HuH-7 (cell line): ENCODE measurements at regions not wholly inside any gene's neighbourhood (a gene's known extent, or its start where the extent isn't known, plus 50 kb on each side); places are given as distances from the start of the nearest gene placed in this dataset.
A peak's percentile ranks its signal among the peaks of the same experiment; 100 is the strongest.

ENCODE experiments used
- DNase-seq: peaks from one replicate; pipeline ENCODE4 v3.0.0; 2011; ENCODE audit warnings: low spot score

DNA sequence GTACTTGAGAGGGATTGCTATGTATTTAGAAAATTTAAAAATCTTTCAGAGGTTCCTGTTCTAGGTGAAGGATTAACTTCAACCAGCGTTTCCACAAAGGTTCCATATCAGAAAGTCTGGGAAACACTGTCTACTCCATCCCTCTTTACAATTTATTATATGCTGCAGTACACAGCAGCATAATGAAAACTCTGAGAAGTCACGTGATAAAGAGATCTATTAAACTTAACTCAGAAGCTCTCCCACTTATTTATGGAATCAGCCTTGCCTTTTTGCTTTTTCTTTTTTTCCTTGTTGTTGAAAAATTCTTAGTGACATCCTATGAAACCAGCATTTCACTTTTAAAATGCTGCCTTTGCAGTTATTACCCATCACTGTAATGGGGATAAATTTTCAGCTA is 186.2 kb downstream of the ACER2 start:
- no peak for DNase-seq

DNA sequence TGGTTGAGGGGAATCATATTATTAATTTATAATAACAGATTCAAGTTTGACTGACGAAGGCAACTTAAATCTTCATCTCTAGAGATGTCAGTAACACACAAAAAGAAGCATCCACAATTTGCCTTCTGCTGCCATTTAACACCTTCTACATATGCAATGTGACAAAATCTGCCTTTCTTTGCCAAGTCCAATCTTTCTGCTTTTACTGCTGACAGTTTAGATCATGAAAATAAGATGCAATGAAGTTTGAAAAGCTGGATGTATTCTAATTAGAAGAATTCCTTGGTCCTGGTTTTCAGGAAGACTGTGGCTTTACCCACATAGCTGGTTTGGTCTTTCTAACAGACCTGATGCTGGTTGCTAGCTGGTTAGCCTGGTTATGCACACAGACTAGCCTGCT is 178.9 kb downstream of the ACER2 start:
- no peak for DNase-seq

DNA sequence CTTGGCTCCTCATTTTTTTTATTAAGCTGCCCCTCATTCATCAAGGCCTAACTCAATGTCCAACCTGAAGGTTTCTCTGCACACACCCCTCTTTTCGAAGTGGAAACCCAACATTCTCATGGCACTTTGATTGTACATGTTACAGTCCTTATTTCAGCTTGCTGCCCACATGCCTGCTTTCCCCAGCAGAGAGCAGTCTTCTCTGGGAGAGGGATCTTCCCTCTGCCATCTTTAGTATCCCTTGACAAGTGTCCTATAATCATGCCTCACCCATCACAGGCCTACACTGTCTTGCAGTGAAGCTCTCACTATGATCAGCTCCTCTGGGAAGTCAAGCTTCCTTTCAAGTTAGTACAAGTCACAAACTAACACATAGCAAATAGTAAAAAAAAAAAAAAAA is 175.1 kb downstream of the ACER2 start:
- no peak for DNase-seq

DNA sequence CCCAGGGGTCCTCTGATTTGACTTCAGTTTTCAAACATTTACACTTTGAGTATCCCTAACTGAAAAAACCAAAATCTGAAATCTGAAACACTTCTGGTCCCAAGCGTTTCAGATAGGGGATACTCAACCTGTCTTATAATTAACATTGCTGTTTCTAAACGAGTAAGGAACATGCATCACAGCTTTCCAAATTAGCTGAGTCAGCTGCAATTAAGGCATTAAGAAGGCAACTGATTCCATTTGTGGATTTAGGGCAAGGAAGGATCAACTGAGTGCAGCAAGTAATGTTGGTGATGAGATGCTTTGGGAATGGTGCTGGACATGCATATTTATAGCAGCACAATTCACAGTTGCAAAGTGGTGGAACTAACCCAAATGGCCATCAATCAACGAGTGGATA is 168.6 kb downstream of the ACER2 start:
- DNase-seq = no peak

DNA sequence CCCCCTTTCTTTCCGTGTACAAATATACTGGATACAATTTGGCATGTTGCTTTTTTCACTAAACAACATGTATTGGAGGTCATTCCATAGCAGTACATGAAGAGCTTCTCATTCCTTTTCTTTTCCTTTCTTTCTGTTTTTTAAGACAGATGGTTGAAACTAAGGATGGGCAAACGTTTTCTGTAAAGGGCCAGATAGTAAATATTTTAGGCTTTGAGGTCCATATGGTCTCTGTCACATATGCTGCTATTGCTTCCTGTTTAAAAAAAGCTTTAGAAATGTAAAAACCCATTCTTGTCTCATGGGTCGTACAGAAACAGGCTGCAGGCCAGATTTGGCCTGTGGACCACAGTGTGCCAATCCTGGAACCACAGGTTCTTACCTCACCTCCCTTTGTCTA is 160.1 kb downstream of the ACER2 start:
- DNase-seq = no peak

DNA sequence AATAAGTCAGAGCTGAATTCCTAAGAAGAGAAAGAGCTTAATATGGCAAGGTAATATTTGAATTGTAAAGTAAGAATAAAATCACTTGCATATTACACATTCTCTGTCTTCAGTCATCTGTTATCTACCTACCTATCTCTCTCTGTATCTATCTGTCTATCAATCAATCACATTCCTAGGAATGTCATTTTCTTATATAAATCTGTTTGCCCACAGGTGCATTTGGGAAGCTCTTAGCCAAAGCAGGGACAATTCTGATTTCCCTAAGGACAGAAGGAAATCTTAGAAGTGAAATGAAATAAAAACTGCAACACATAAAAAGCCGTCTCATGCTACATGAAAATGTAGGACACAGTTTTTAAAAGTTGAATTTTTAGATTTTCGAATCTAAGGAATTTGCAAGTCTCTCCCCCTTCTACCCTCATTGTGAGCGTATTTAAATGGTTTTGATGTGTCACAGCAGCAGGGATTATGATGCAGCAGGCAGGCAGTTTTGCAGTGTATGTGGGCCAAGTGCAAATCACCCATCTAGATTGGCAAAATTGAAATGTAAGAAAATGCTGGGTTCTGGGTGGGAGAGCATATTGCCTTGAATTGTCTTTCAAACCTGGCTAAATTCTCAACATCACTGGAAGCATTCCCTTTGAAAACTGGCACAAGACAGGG is 155.7 kb downstream of the ACER2 start:
- no peak for DNase-seq

DNA sequence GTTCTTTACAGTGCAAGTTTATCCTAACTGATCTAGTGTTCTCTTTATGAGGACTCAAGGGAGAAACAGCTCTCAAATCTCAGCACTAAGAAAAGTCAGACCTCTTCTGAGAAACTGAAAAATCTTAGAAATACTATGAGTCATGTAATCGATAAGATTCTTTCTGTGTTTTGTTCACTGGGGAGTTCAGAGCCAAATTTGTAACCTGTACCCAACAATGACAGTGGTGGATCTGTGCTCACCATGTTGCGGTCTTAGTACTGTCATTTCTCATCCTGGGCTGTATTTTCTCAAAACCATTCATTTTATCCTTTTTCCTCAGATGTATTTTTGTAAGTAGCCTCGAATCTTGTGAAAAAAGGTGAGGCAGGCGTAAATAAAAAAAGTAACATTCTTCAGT is 146.4 kb downstream of the ACER2 start:
- DNase-seq = no peak

GRCh38 chr9:19554529-19554928 is 145.7 kb downstream of the ACER2 start:
- no peak for DNase-seq

GRCh38 chr9:19553441-19553840 is 144.6 kb downstream of the ACER2 start:
- DNase-seq = no peak

DNA sequence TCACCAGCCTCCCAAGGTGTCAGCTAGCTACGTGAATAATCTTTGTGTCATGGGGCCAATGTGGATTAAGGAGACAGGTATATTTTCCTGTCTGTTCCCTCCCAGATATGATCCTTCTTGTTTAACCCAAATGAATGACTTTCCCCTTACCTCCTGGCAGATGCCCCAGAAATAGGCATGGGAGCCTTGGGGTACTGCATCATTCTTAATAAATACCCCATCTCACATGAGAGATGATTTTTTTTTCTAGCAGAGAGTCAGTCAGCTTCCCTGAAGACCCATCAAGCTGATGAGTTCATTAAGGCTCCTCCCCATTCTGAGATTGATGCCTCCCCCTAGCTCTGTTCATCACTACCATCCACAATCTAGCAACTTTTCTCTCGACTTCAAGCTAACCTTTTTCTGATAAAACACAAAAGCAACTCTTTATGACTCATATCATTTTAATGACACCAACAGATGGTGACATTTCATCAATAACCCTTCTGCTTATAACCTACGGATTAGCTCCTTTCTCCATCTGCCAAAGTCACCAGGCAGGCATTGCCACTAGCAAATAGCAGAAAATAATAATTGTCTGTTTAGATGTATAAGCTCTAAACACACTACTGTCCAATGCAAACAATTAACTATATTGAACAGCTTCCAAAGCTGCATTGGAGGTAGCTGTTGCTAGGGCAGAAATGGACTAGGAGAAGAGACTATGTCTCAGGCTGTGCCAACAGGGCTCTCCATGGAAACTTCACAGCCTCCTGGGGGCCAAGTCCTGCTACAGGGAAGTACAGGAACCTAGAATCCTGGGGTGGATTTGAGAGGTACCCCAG is 143.7 kb downstream of the ACER2 start:
- no peak for DNase-seq

- no peak for DNase-seq
Measured at GRCh38 chr9:19551124-19551929, 142.5 kb downstream of the ACER2 start.

DNA sequence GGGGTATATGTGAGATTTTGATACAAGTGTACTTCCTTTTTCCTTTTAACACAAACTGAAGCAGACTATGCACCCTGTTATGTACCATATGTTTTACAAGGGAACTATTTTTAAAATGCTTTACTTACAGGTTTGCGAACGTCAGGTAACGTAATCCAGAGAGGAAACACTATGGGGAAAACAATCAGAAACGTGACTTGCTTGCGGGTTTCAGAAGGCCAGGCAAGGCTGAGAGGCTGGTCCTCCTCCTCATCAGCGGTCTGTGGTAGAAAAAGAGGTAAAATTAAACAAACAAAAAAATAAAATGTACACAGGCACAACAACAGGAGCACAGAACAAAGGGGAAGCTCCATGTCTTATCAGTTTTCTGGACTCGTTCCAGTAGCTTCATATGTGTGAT is 141.2 kb downstream of the ACER2 start:
- no peak for DNase-seq

GRCh38 chr9:19533373-19533772 is 124.6 kb downstream of the ACER2 start:
- no peak for DNase-seq

DNA sequence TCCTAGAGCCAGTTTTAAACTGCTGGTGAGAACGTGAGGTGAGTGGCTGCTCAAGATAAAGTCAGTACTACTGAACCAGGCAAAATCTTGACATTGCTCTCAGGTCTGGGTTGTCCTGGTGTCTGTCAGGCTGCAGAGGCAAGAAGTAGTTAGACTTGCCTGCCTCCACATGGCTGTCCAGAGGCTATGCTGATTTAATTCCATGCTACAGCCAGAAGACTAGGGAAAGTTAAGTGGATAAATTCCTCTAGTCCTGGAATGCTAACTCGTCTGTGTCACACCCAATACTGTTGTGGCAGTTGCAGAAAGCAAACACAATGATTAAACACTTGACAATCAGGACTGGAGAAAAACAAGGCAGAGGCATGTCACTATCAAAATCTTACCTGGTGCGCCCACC is 118.9 kb downstream of the ACER2 start:
- DNase-seq = no peak

GRCh38 chr9:19522558-19522957 is 113.7 kb downstream of the ACER2 start:
- no peak for DNase-seq

- DNase-seq = no peak
Measured at GRCh38 chr9:19521205-19521604, 112.4 kb downstream of the ACER2 start.

GRCh38 chr9:19517202-19517942 is 108.6 kb downstream of the ACER2 start:
- peak; percentile 7 for DNase-seq

DNA sequence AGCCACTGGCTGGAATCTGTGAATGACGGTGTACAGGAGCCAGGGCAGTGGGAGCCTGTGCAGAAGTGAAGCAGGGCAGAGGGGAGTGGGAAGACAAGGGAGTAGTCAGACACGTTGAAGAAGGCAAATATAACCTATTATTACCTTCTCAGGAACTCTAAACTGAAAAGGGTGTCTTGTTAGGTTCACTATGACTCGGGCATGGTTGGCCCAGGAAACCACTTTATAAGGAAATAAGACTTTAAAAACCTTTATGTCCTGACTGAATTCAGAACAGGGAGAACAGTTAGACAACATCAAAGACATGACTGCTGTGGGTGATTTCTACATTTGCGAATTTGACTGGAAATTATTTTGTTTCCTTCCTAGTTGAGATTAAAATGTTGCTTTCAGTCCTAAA is 107.5 kb downstream of the ACER2 start:
- DNase-seq = no peak

DNA sequence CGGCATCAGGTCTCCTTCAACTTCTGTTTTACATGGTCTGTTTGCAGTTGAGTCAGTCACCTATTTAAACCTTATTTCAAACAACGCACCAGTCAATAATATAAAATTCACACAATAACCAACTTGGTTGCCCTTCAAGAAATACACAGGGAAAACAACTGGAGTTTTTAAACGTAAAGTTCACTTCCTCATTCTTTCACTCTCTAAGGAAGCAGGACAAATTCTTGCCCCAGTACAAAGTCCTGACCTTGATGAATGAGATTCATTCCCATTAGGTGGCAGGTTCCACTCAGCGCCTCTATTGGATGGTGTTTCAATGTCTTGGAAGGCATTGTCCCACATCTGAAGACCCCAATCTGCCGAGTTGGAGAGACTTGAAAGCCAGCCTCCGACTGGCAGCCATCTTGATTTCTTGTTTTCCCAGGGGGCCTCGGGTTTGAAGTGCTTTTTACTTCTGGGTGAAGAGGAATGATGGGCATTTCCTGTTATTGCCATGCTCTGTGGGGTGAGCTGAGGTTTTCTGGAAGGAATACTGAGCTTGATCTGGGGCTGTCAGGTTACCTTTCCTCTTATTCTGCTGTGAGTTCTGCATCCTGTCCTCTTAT is 105.0 kb downstream of the ACER2 start:
- no peak for DNase-seq

DNA sequence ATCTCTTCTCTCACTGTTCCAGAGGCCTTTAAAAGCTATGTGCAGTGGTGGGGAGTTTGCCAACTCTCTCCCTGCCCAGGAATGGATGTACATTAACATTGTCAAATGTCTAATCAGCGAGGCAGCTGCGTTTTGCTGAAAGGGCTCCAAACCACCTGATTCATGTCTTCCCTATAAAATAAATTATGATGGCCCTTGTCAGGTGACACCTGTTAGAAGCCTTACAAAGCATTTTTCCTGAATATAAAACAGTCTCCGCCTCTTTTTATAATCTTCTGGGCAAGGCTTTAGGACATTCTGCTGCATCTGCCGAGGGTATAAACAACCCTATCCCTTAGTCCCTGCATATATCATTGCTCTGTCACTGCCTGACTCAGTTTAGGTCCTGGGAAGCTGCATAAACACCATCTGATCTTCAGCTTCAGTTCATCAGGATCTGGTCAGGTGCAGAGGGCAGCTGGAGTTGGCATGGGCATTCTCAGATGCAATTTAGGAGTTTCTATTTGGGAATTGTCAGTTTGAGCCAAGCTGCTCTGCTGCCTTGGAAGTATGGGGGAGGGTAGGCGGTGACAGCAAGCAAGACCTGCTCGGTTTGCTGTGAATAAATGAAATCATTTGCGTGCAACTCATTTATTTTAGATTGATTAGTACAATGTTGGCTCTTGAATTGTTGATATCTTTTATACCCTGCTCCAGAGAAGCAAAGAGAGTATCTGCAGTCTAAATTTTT is 103.5 kb downstream of the ACER2 start:
- no peak for DNase-seq

DNA sequence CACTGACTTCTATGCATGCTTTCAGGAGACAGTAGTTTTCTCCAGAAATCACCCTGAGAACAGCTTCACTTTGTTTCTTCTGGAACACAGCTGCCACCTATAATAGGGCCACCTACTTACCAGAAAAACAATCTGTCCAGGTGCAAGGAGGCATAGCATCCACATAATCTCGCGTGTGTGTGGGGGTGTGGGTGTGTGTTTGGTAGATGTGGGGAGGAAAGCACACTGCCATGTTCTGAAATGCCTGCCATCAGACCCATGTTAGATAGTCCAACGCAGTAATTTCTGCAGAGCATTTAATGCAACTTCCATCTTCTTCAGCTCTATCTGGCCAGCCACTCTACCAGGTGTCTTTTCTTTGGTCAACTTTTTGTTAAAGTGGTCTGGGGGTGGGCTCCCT is 102.9 kb downstream of the ACER2 start:
- no peak for DNase-seq
